Fibroblast of the conjunctiva (primary cell): ENCODE measurements at regions not wholly inside any gene's neighbourhood (a gene's known extent, or its start where the extent isn't known, plus 50 kb on each side); places are given as distances from the start of the nearest gene placed in this dataset.

Experiments used
- DNase-seq: peaks from one replicate; pipeline ENCODE4 v3.0.0-alpha.2; 2010; ENCODE audit warnings: low read depth

DNA sequence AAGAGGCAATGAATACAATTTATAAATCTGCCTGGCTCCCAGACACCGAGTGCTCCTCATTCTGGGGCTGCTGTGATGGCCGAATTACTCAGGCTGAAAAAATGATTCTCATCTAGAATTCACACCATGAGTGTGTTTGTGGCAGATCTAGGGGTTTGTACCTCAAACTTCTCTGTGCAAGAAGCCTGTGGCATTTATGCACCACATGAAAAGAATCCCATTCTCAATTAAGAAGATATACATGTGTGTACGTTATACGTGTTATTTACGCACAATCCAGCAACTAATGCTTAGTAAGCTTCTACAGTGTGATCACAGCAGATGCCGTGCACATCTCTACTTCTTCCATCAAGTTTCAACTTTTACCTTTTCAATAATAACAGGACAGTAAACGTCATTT is 476.8 kb downstream of the SHQ1 start:
- no peak for DNase-seq

- no peak for DNase-seq
These were observed 477.3 kb downstream of the SHQ1 start for GRCh38 chr3:72370947-72371346.

- DNase-seq: no peak
These were observed 478.6 kb downstream of the SHQ1 start for GRCh38 chr3:72369681-72370080.

DNA sequence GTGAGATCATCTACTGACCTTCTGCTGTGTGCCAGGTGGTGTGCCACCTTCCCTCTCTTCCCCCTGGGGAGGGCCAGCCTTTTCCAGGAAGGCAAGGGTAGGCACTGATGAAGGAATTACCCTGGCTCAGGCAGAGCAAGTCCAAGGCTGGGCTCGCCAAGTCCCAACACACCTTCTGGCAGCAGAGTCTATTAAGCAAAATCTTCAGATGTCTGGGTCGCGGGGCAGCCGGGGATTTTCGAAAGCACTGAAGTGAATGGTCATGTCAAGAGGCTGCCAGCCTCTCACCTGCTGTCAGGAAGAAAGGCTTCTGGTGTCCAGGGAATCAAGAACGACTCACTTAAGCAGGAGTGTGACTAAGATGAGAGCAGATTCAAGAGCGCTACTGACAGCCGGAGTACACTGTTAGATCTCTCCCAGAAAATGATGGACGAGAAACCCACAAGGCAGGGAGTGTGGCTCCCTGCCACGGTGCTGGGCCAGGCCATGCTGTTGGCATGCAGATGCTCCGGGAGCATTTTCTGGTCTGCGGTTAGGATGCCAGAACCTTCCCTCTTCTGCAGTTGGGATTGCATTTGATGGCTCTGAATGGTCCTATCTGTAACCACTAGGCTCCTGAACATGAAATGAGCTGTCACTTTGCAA is 479.8 kb downstream of the SHQ1 start:
- no peak for DNase-seq

DNA sequence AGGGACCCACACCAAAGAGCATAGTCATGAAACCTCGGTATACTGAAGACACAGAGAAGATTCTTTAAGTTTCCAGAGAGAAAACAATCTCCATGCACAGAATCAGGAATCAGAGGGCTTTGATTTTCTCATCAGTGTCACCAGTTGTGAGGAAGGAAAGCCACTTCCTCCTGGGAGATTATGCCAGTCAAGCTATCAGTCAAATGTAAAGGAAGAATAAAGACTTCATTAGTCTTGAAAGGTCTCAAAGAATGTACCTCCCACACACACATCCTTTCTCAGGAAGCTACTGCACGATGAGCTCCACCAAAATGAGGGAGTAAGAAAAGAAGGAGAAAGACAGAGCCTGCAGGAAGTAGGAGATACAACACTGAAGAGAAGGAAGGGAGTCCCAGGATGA is 486.3 kb downstream of the SHQ1 start:
- DNase-seq: no peak

DNA sequence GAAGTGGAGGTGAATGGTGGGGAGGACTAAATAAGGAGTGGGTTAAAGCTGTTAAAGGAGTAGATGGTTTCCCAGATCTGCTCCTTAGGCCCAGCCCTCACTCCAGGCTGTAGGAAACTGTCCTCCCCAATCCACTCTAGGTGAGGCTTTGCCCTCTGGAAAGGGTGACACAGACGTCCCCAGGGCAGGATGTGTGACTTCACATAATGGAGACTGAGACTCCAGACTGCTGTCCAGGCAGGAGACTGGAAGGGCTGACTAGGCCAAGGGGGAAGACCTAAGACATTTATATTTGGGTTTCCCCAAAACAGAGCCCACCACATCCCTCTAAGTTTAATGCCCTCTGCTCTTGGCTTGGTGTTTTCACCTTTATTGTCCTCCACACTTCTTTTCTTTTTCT is 488.5 kb downstream of the SHQ1 start:
- DNase-seq: no peak

- DNase-seq: no peak
These were observed 493.1 kb downstream of the SHQ1 start for GRCh38 chr3:72355168-72355567.

DNA sequence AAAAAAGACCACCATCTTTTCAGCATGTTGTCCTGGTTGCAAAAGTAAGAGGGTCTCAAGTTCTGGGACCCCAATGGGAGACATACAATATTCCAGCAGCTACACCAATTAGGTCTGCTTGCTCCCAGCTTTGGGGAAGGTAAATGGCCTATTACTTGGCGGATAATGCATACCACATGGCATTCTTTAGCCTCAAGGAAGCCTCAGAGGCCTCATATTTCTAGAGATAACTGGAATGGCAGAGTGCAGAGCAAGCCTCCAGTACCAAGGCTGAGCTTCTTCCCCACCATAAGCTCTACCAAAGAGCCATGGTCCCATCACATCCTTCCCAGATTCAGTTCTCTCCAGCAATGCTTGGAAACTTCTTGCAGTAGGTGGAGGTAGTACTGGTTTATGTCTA is 493.8 kb downstream of the SHQ1 start:
- DNase-seq: no peak

- DNase-seq: no peak
These were observed 494.8 kb downstream of the SHQ1 start for GRCh38 chr3:72353236-72354128.

DNA sequence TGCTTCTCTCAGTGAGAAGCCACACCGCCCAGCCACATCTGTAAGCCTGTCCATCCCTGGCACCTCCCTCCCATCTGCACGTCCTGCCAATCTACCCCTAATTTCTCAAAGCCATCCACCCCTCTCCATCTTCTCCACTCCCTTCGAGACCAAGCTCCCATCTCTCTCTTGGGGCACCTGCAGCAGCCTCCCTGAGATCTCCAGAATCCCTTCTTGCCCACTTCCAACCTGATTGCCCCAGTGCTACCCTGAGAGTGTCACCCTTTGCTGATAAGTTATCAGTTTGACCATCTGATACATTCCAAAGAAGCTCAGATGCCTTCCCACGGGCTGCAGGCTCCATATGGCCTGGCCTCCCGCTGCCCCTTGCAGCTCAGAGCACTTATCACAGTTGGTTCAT is 496.1 kb downstream of the SHQ1 start:
- no peak for DNase-seq

DNA sequence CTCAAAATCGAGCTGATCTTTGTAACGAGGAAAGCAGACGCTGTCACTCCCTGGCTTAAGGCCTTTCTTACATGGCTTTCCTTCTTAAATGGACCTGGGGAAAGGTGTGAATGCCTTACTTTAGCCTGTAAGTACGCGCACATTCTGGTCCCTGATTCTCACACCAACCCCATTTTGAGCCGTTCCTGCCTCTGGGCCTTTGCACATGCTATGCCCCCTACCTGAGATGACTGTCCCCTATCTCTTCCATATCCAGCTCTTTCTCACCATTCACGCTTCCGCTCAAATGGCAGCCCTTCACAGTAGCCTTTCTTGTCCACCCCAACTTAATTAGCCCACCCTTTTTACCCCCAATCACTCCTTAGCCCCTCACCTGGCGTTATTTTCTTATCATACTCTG is 496.7 kb downstream of the SHQ1 start:
- DNase-seq: no peak

GRCh38 chr3:72350761-72351505 is 497.3 kb downstream of the SHQ1 start:
- no peak for DNase-seq

DNA sequence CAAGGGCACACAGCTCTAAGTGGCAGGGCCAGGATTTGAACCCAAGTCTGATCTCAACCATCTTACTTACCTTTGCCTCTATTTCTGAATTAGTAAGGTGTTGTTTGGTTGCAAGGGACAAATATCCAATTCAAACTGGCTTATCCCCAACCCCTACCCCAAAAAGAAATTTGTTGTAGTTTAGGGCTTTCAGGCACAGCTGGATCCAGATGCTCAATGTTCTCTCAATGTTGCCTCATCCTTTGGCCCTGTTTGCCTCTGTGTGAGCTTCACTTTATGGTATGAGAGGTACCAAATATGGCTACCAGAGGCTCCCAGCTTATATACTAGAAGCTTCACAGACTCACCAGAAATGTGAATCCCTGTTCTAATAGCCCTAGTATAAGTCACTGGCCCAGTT is 499.9 kb downstream of the SHQ1 start:
- no peak for DNase-seq

GRCh38 chr3:72347819-72348319 is 500.4 kb downstream of the SHQ1 start:
- no peak for DNase-seq

- DNase-seq: peak; percentile 81
These were observed 501.7 kb downstream of the SHQ1 start for GRCh38 chr3:72346526-72346926.

GRCh38 chr3:72345980-72346379 is 502.3 kb downstream of the SHQ1 start:
- DNase-seq: no peak

- no peak for DNase-seq
These were observed 502.9 kb downstream of the SHQ1 start for GRCh38 chr3:72345237-72345878.

GRCh38 chr3:72344647-72345046 is 503.6 kb downstream of the SHQ1 start:
- DNase-seq: no peak

DNA sequence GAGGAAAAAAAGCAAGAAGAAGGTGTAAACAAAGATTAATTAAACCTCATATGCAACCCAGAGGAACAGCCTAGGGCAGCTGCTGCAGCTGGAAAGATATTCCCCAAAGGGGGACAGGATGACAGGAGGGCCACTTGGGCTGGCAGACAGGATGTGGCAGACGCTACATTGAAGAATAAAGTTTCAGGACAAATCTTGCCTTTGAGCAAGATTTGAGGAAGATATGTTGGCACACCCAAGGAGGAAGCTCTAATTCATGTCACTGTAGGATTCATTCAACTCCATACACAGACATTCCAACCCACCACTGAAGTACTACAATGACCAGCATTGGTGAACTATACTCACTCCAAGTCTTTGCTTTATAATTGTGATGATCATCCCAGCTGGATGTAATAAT is 504.0 kb downstream of the SHQ1 start:
- no peak for DNase-seq

DNA sequence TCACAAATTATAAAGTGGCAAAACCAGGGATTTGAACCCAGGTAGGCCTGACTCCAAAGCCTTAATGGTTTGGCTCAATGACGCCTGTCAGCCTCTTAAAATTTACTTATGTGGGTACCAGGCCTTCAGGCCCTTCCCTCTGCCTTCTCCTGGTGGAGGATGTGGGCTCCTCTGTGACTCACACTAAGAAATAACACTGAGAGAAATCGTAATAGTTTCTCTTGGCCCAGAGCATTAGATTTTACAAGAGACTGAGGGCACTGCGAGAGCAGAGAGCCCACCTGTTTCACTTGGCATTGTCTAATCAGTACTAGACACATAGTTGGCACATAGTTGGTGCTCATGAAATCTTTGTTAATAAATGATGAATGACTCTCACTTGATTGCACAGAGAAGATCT is 505.2 kb downstream of the SHQ1 start:
- DNase-seq: no peak

DNA sequence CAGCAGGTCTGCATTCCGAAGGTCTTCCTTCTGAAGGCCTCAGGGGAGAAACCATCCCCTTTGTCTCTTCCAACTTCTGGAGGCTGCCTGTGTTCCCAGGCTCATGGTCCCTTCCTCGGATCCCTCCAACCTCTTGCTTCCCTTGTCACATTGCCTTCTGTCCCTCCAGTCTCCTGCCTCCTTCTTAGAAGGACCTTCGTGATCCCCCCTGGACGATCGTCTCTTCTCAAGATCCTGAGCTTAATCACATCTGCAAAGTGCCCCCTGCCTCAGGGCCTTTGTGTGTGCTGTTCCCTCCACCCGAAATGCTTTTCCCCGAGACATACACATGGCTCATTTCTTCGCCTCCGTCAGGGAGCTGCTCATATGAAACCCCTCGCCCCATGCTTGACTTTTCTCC is 505.8 kb downstream of the SHQ1 start:
- no peak for DNase-seq

DNA sequence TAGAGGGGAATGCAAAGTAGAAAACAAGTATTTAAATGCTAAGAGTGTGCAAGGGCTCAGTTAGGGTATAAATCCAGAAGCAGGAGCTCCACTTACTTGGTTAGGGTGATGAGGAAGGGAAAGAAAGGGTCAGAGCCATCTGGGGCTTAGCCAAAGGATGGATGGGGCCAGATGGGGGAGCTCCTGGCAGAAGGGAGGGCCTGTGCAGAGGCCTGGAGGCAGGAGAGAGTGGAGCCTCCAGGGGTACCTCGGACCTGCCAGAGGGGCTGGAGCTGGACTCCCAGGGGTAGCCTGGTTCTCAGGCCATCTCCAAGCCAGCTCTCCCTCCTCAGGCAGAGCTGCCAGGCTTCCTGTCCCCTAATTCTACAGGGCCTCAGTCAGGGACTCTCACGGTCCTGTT is 506.3 kb downstream of the SHQ1 start:
- DNase-seq: no peak
